GDM1 (cell line): ENCODE measurements at regions not wholly inside any gene's neighbourhood (a gene's known extent, or its start where the extent isn't known, plus 50 kb on each side); places are given as distances from the start of the nearest gene placed in this dataset.

Source experiments
- DNase-seq: peaks from one replicate; lab custom pipeline; 2025; lab: John Stamatoyannopoulos, UW

- DNase-seq = no peak
Measured at GRCh38 chr2:188142088-188142487, 149.6 kb upstream of the GULP1 start.

GRCh38 chr2:188142636-188143295 is 148.9 kb upstream of the GULP1 start:
- no peak for DNase-seq

- no peak for DNase-seq
Measured at GRCh38 chr2:188145885-188146284, 145.8 kb upstream of the GULP1 start.

- no peak for DNase-seq
Measured at GRCh38 chr2:188146888-188147287, 144.8 kb upstream of the GULP1 start.

- DNase-seq = no peak
Measured at GRCh38 chr2:188151670-188152069, 140.0 kb upstream of the GULP1 start.

- no peak for DNase-seq
Measured at GRCh38 chr2:188158337-188159100, 133.2 kb upstream of the GULP1 start.

GRCh38 chr2:188159484-188159883 is 132.2 kb upstream of the GULP1 start:
- DNase-seq = no peak

GRCh38 chr2:188170356-188170755 is 121.3 kb upstream of the GULP1 start:
- DNase-seq = no peak

- no peak for DNase-seq
Measured at GRCh38 chr2:188176620-188177019, 115.1 kb upstream of the GULP1 start.

GRCh38 chr2:188181067-188181838 is 110.4 kb upstream of the GULP1 start:
- DNase-seq = peak; percentile 69

GRCh38 chr2:188181884-188182283 is 109.8 kb upstream of the GULP1 start:
- DNase-seq = no peak

- DNase-seq = no peak
Measured at GRCh38 chr2:188187726-188188125, 103.9 kb upstream of the GULP1 start.

GRCh38 chr2:188189356-188189755 is 102.3 kb upstream of the GULP1 start:
- no peak for DNase-seq

GRCh38 chr2:188193230-188193629 is 98.4 kb upstream of the GULP1 start:
- DNase-seq = no peak

GRCh38 chr2:188196343-188197008 is 95.2 kb upstream of the GULP1 start:
- DNase-seq = no peak

- DNase-seq = no peak
Measured at GRCh38 chr2:188199716-188200128, 92.0 kb upstream of the GULP1 start.

- no peak for DNase-seq
Measured at GRCh38 chr2:188201639-188202038, 90.0 kb upstream of the GULP1 start.

GRCh38 chr2:188202777-188203176 is 88.9 kb upstream of the GULP1 start:
- no peak for DNase-seq

- DNase-seq = no peak
Measured at GRCh38 chr2:188203776-188204175, 87.9 kb upstream of the GULP1 start.

- no peak for DNase-seq
Measured at GRCh38 chr2:188204824-188205223, 86.8 kb upstream of the GULP1 start.

- DNase-seq = no peak
Measured at GRCh38 chr2:188207554-188207953, 84.1 kb upstream of the GULP1 start.

- no peak for DNase-seq
Measured at GRCh38 chr2:188209218-188209617, 82.5 kb upstream of the GULP1 start.
